ENCODE measurements at regions not wholly inside any gene's neighbourhood (a gene's known extent, or its start where the extent isn't known, plus 50 kb on each side); places are given as distances from the start of the nearest gene placed in this dataset.

DNA sequence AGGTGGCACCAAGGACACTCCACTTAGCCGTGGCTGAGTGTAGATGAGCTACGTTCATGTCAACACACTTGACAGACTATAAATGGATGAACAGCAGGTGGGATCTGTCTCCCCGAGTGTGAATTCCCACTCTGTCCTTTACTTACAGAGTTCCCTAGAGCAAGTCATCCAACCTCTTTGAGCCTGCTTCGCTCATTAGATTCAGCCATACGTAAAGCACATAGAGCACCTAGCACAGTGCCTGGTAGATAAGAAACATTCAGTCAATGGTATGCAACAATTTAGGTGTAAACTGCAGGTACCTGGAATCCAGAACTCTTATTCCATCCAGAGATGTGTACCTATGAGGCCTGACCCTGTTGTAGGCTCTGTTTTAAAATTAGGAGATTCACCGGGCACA is 227.8 kb upstream of the C16orf82 start:
- DNase-seq (ENCODE audit: low read depth, low spot score) = no peak
- ChIA-PET POLR2A (no interaction called here), RAD21 (ENCODE audit: unreplicated experiment) (no interaction called here), CTCF (no interaction called here), SMC1A (ENCODE audit: uncharacterized antibody, unreplicated experiment) (no interaction called here)
- H3K27me3 ChIP-seq (replicated peaks in 1 of 2; ENCODE audit: control insufficient read depth in 2 of 2, insufficient read depth in 2 of 2, low read length in 1 of 2) = no peaks in the 10 kb centered on the region
- intact Hi-C loops (cut with micrococcal nuclease; ENCODE audit: unreplicated experiment) (no loop called here), in situ Hi-C loops (cut with MboI) (no loop called here)
- H3K4me1 ChIP-seq (ENCODE audit: control insufficient read depth, insufficient read depth, low read length) = no peaks in the 10 kb centered on the region
- no peaks in the 10 kb centered on the region for H3K9me3 ChIP-seq (replicated peaks; ENCODE audit: control insufficient read depth, insufficient read depth, low read length)
- TF ChIP-seq ZNF274 (IDR thresholded peaks at IDR 0.05; ENCODE audit: insufficient read depth, insufficient read length) (no peak), FOXM1 (IDR thresholded peaks at IDR 0.05; ENCODE audit: low read depth, low read length) (no peak), MYB (IDR thresholded peaks at IDR 0.05; ENCODE audit: borderline replicate concordance, low read depth, low read length) (no peak), BCL11A (IDR thresholded peaks at IDR 0.05; ENCODE audit: low read depth, low read length) (no peak)
- TF ChIP-seq, protein P1, sequence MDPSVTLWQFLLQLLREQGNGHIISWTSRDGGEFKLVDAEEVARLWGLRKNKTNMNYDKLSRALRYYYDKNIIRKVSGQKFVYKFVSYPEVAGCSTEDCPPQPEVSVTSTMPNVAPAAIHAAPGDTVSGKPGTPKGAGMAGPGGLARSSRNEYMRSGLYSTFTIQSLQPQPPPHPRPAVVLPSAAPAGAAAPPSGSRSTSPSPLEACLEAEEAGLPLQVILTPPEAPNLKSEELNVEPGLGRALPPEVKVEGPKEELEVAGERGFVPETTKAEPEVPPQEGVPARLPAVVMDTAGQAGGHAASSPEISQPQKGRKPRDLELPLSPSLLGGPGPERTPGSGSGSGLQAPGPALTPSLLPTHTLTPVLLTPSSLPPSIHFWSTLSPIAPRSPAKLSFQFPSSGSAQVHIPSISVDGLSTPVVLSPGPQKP (IDR thresholded peaks at IDR 0.05; ENCODE audit: low read depth, low read length) = no peak
- TF ChIP-seq, protein P2, sequence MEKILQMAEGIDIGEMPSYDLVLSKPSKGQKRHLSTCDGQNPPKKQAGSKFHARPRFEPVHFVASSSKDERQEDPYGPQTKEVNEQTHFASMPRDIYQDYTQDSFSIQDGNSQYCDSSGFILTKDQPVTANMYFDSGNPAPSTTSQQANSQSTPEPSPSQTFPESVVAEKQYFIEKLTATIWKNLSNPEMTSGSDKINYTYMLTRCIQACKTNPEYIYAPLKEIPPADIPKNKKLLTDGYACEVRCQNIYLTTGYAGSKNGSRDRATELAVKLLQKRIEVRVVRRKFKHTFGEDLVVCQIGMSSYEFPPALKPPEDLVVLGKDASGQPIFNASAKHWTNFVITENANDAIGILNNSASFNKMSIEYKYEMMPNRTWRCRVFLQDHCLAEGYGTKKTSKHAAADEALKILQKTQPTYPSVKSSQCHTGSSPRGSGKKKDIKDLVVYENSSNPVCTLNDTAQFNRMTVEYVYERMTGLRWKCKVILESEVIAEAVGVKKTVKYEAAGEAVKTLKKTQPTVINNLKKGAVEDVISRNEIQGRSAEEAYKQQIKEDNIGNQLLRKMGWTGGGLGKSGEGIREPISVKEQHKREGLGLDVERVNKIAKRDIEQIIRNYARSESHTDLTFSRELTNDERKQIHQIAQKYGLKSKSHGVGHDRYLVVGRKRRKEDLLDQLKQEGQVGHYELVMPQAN (conservative IDR thresholded peaks at IDR 0.05) = no peak
- TF ChIP-seq, protein P3, sequence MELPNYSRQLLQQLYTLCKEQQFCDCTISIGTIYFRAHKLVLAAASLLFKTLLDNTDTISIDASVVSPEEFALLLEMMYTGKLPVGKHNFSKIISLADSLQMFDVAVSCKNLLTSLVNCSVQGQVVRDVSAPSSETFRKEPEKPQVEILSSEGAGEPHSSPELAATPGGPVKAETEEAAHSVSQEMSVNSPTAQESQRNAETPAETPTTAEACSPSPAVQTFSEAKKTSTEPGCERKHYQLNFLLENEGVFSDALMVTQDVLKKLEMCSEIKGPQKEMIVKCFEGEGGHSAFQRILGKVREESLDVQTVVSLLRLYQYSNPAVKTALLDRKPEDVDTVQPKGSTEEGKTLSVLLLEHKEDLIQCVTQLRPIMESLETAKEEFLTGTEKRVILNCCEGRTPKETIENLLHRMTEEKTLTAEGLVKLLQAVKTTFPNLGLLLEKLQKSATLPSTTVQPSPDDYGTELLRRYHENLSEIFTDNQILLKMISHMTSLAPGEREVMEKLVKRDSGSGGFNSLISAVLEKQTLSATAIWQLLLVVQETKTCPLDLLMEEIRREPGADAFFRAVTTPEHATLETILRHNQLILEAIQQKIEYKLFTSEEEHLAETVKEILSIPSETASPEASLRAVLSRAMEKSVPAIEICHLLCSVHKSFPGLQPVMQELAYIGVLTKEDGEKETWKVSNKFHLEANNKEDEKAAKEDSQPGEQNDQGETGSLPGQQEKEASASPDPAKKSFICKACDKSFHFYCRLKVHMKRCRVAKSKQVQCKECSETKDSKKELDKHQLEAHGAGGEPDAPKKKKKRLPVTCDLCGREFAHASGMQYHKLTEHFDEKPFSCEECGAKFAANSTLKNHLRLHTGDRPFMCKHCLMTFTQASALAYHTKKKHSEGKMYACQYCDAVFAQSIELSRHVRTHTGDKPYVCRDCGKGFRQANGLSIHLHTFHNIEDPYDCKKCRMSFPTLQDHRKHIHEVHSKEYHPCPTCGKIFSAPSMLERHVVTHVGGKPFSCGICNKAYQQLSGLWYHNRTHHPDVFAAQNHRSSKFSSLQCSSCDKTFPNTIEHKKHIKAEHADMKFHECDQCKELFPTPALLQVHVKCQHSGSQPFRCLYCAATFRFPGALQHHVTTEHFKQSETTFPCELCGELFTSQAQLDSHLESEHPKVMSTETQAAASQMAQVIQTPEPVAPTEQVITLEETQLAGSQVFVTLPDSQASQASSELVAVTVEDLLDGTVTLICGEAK (IDR thresholded peaks at IDR 0.05; ENCODE audit: borderline replicate concordance) = no peak
- TF ChIP-seq, protein P4, sequence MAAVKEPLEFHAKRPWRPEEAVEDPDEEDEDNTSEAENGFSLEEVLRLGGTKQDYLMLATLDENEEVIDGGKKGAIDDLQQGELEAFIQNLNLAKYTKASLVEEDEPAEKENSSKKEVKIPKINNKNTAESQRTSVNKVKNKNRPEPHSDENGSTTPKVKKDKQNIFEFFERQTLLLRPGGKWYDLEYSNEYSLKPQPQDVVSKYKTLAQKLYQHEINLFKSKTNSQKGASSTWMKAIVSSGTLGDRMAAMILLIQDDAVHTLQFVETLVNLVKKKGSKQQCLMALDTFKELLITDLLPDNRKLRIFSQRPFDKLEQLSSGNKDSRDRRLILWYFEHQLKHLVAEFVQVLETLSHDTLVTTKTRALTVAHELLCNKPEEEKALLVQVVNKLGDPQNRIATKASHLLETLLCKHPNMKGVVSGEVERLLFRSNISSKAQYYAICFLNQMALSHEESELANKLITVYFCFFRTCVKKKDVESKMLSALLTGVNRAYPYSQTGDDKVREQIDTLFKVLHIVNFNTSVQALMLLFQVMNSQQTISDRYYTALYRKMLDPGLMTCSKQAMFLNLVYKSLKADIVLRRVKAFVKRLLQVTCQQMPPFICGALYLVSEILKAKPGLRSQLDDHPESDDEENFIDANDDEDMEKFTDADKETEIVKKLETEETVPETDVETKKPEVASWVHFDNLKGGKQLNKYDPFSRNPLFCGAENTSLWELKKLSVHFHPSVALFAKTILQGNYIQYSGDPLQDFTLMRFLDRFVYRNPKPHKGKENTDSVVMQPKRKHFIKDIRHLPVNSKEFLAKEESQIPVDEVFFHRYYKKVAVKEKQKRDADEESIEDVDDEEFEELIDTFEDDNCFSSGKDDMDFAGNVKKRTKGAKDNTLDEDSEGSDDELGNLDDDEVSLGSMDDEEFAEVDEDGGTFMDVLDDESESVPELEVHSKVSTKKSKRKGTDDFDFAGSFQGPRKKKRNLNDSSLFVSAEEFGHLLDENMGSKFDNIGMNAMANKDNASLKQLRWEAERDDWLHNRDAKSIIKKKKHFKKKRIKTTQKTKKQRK (IDR thresholded peaks at IDR 0.05; ENCODE audit: low read depth, low read length) = no peak
- ATAC-seq = no peak
- H3K36me3 ChIP-seq (ENCODE audit: control insufficient read depth in 2 of 2, insufficient read depth in 2 of 2, low read length in 1 of 2) = no peaks in the 10 kb centered on the region
- FAIRE-seq = no peak
- H3K4me2 ChIP-seq (ENCODE audit: control insufficient read depth, insufficient read depth) = no peak overlapping the region
- H3K4me3 ChIP-seq = no peak overlapping the region
- H3K9ac ChIP-seq (ENCODE audit: control insufficient read depth, insufficient read depth, low read length) = no peak overlapping the region
- H3K27ac ChIP-seq (ENCODE audit: control insufficient read depth, insufficient read depth) = no peak overlapping the region
- H2AFZ ChIP-seq (ENCODE audit: control insufficient read depth, low read depth, low read length) = no peak overlapping the region
- BruUV-seq (replicated peaks) = no TSS peak
- no peaks in the 10 kb centered on the region for H3K79me2 ChIP-seq (ENCODE audit: control insufficient read depth, insufficient read depth, low read length)
- 16% methylated on average over 6 of the region's 6 CpGs for WGBS (ENCODE audit: insufficient coverage, insufficient replicate concordance, low lambda C conversion rate, missing lambda C conversion rate)
- H4K20me1 ChIP-seq (ENCODE audit: control insufficient read depth, insufficient read depth) = no peaks in the 10 kb centered on the region

All from GM12878 (cell line).